Astrocyte (in vitro differentiated cells and primary cell): ENCODE measurements at regions not wholly inside any gene's neighbourhood (a gene's known extent, or its start where the extent isn't known, plus 50 kb on each side); places are given as distances from the start of the nearest gene placed in this dataset.

Experiments used
- DNase-seq: peaks from one replicate; pipeline ENCODE4 v3.0.0-alpha.2; 2010; ENCODE audit warnings: low read depth
- FAIRE-seq: peaks from 2 replicates; lab custom pipeline; 2011; peaks lifted over from hg19 to GRCh38; lab: Jason Lieb, UNC
- H2AFZ ChIP-seq: 2 replicates; pipeline ENCODE4 v1.6.0; 2012; ENCODE audit warnings: low read depth, low read length, inconsistent platforms
- H3K27ac ChIP-seq: 2 replicates; pipeline ENCODE4 v1.5.1; 2011; ENCODE audit warnings: low read depth, low read length, inconsistent platforms
- H3K27me3 ChIP-seq: 2 replicates; pipeline ENCODE4 v1.6.0; 2011; ENCODE audit warnings: low read length, inconsistent platforms; ENCODE audit not compliant: insufficient read depth
- H3K36me3 ChIP-seq: 2 replicates; pipeline ENCODE4 v1.5.1; 2011; ENCODE audit warnings: low read length, inconsistent platforms; ENCODE audit not compliant: insufficient read depth
- H3K4me1 ChIP-seq: 2 replicates; pipeline ENCODE4 v1.5.1; 2011; ENCODE audit warnings: low read length, inconsistent platforms; ENCODE audit not compliant: insufficient read depth
- H3K4me2 ChIP-seq: 2 replicates; pipeline ENCODE4 v1.6.0; 2012; ENCODE audit warnings: low read length, inconsistent platforms
- H3K4me3 ChIP-seq: 2 replicates; pipeline ENCODE4 v1.5.1; 2011; ENCODE audit warnings: low read depth, mild to moderate bottlenecking, low read length, inconsistent platforms; ENCODE audit not compliant: insufficient read depth
- H3K79me2 ChIP-seq: 2 replicates; pipeline ENCODE4 v1.6.0; 2012; ENCODE audit warnings: mild to moderate bottlenecking, low read length, inconsistent platforms; ENCODE audit not compliant: insufficient read depth
- H3K9ac ChIP-seq: 2 replicates; pipeline ENCODE4 v1.6.0; 2012; ENCODE audit warnings: mild to moderate bottlenecking, low read length, inconsistent platforms
- H3K9me3 ChIP-seq: 2 replicates; pipeline ENCODE4 v1.5.1; 2012; ENCODE audit warnings: low read depth, mild to moderate bottlenecking, low read length, inconsistent platforms; ENCODE audit not compliant: insufficient read depth
- H4K20me1 ChIP-seq: 2 replicates; pipeline ENCODE4 v1.6.0; 2012; ENCODE audit warnings: low read length, inconsistent platforms; ENCODE audit not compliant: insufficient read depth
- H3K27ac Mint-ChIP-seq: one replicate; pipeline ENCODE4 v1.8.0; 2021; ENCODE audit warnings: mild to moderate bottlenecking, mixed read lengths; ENCODE audit not compliant: unreplicated experiment
- H3K27me3 Mint-ChIP-seq: one replicate; pipeline ENCODE4 v1.8.0; 2021; ENCODE audit warnings: low read depth, mixed read lengths; ENCODE audit not compliant: unreplicated experiment
- H3K36me3 Mint-ChIP-seq: one replicate; pipeline ENCODE4 v1.8.0; 2021; ENCODE audit warnings: low read depth, mixed read lengths; ENCODE audit not compliant: unreplicated experiment
- H3K4me1 Mint-ChIP-seq: one replicate; pipeline ENCODE4 v1.8.0; 2021; ENCODE audit warnings: low read depth, mixed read lengths; ENCODE audit not compliant: unreplicated experiment
- H3K4me3 Mint-ChIP-seq: one replicate; pipeline ENCODE4 v1.8.0; 2021; ENCODE audit warnings: mild to moderate bottlenecking, moderate library complexity, mixed read lengths; ENCODE audit not compliant: unreplicated experiment
- H3K9me3 Mint-ChIP-seq: one replicate; pipeline ENCODE4 v1.8.0; 2021; ENCODE audit warnings: mild to moderate bottlenecking, mixed read lengths; ENCODE audit not compliant: unreplicated experiment
- EZH2 ChIP-seq: IDR thresholded peaks from 2 replicates; pipeline ENCODE4 v1.6.1; 2012; ENCODE audit warnings: mild to moderate bottlenecking, low read length, inconsistent platforms; ENCODE audit not compliant: insufficient read depth
- TF ChIP-seq, protein P1 (sequence below): IDR thresholded peaks from 2 replicates; pipeline ENCODE4 v1.5.1; 2011; ENCODE audit warnings: low read depth, mild to moderate bottlenecking, inconsistent platforms, low read length, moderate library complexity; ENCODE audit not compliant: insufficient read depth

DNA sequence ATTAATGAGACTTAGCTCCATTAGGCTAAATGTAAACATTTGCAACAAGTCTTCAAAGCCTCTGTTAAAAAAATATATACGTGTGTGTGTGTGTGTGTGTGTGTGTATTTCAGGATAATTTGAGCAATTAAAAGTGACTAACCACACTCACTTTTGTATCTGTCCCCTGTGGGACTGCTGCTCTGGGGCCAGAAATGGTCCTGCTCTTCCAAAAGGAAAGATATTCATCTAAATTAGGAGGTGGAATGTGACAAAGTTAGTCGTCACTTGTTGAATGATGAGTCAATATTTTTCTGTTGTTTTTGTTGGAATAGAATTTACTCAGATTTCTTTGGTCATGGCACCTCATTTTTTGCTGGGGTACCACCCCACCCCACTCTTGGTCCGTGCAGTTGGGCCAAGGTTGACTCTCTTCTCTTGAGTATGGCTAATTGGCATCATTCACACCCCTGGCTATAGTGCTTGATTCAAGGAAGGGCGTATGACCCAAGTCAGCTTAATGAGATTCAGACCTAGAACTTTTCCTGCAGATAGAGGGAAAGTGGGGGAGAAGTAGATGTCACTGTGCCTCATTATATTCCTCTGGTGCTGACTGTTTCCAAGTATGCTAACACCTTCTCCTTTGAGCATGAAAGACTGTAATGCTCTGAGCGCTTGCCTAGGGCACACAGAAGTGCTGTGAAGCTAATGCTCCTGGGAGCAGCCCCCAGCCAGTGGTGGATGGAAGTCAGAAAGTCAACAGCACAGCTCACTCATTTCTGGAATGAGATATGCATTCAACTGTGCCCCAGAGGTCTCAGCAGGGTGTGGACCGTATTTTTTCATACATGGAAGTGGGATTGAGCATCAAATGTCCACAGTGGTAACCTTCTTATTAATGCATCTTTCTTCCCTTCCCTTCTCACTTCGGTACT, 577.0 kb upstream of the TBX3 start:
- Mint-ChIP-seq H3K27me3 (peaks cover 43% of the 10 kb centered on the region), H3K9me3 (peaks cover 3% of the 10 kb centered on the region), H3K4me3 (no peak overlapping the region), H3K27ac (no peak overlapping the region), H3K4me1 (no peaks in the 10 kb centered on the region), H3K36me3 (no peaks in the 10 kb centered on the region)
- Histone ChIP-seq H3K9ac (no peak overlapping the region), H4K20me1 (no peaks in the 10 kb centered on the region), H3K79me2 (no peaks in the 10 kb centered on the region), H3K27me3 (peaks cover 4% of the 10 kb centered on the region), H3K36me3 (no peaks in the 10 kb centered on the region), H2AFZ (no peak overlapping the region), H3K9me3 (no peaks in the 10 kb centered on the region), H3K4me2 (no peak overlapping the region), H3K27ac (no peak overlapping the region), H3K4me1 (no peaks in the 10 kb centered on the region), H3K4me3 (no peak overlapping the region)
- no peak for DNase-seq
- no peak for TF ChIP-seq EZH2
- TF ChIP-seq, protein P1, sequence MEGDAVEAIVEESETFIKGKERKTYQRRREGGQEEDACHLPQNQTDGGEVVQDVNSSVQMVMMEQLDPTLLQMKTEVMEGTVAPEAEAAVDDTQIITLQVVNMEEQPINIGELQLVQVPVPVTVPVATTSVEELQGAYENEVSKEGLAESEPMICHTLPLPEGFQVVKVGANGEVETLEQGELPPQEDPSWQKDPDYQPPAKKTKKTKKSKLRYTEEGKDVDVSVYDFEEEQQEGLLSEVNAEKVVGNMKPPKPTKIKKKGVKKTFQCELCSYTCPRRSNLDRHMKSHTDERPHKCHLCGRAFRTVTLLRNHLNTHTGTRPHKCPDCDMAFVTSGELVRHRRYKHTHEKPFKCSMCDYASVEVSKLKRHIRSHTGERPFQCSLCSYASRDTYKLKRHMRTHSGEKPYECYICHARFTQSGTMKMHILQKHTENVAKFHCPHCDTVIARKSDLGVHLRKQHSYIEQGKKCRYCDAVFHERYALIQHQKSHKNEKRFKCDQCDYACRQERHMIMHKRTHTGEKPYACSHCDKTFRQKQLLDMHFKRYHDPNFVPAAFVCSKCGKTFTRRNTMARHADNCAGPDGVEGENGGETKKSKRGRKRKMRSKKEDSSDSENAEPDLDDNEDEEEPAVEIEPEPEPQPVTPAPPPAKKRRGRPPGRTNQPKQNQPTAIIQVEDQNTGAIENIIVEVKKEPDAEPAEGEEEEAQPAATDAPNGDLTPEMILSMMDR = no peak
- no peak for FAIRE-seq

DNA sequence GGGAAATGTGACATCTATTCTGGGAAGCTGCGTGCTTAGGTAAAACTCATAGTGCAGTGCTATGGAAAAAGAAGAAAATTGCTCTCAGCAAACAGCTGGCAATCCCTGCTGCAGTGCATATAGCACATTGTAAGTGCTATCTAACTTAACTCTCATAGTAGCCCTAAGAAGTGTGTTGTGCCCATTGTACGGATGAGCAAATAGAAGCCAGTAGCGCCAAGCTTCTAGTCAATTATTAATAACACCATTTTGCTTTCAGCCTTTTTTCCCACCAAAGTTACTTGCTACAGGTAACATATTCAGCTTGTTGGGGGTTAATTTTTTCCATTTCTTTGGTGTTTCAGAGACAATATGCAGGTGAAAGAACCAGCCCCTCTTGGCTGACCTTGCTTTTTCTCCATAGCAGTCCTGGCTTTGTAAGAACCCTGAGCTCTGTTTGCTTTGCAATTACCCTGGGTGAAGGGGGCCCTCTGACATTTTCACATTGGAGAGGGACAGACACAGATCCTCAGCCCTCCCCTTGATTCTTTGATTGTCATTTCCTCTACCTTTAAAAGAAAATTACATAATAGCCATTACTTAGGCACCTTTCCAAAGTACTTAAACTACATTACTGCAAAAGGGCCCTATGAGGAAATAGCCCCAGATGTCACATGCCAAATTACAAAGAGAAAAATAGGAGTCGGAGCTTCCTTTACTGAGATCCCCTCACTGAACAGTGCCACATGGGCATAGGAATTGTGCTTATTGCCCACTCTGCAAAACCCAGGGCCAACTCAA, 576.2 kb upstream of the TBX3 start:
- Histone ChIP-seq H2AFZ (no peak overlapping the region), H3K4me2 (no peak overlapping the region), H3K9me3 (no peaks in the 10 kb centered on the region), H3K79me2 (no peaks in the 10 kb centered on the region), H3K27me3 (peaks cover 4% of the 10 kb centered on the region), H3K4me1 (no peaks in the 10 kb centered on the region), H3K9ac (no peak overlapping the region), H3K27ac (no peak overlapping the region), H3K4me3 (no peak overlapping the region), H4K20me1 (no peaks in the 10 kb centered on the region), H3K36me3 (no peaks in the 10 kb centered on the region)
- Mint-ChIP-seq H3K27me3 (peaks cover 49% of the 10 kb centered on the region), H3K36me3 (no peaks in the 10 kb centered on the region), H3K4me1 (no peaks in the 10 kb centered on the region), H3K9me3 (peaks cover 3% of the 10 kb centered on the region), H3K27ac (no peak overlapping the region), H3K4me3 (no peak overlapping the region)
- FAIRE-seq (no peak), DNase-seq (no peak)
- no peak for TF ChIP-seq EZH2
- TF ChIP-seq, protein P1 = no peak
